ENCODE measurements at regions not wholly inside any gene's neighbourhood (a gene's known extent, or its start where the extent isn't known, plus 50 kb on each side); places are given as distances from the start of the nearest gene placed in this dataset.

DNA sequence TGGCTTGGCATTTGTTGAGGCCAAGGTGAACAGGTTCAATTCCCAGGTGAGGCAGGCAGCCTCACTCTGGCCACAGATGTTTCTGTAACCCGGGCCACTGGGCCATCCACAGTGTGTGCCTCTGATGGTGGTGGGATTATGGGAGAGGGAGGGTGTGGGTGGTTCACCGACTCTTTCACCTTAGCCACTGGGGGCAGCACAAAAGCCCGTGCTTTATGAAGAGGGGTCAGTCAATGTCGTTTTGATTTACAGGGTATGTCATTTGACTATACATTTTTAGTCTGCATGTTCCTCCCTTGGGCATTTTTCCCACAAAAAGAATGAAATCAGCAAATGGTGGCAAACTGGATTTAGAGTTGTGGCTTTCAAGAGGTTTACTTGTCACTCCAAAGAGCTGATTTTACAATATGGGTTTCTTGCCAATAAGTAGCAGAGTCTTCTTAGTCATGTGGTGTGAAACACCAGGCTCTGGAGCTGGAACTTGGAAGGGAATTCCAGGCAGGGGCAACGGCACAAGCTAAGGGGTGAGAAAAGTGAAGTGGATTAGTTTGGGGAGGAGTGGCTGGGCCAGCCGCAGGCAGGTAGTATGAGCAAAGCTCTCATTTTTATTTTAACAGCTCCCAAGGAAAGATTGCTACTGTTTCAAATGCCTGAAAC lies 217.8 kb upstream of the ZBED5 start:
- Mint-ChIP-seq H3K36me3 (no peaks in the 10 kb centered on the region), H3K4me3 (no peak overlapping the region), H3K9me3 (no peaks in the 10 kb centered on the region), H3K27me3 (peaks cover 2% of the 10 kb centered on the region), H3K27ac (no peak overlapping the region), H3K4me1 (no peaks in the 10 kb centered on the region)
- DNase-seq (no peak), ATAC-seq (ENCODE audit: low read depth) (no peak)
- POLR2A ChIA-PET, result no interaction called here

GRCh38 chr11:11074686-11075335 lies 217.0 kb upstream of the ZBED5 start:
- DNase-seq (no peak), ATAC-seq (ENCODE audit: low read depth) (no peak)
- Mint-ChIP-seq H3K27me3 (peaks cover 2% of the 10 kb centered on the region), H3K36me3 (no peaks in the 10 kb centered on the region), H3K9me3 (no peaks in the 10 kb centered on the region), H3K27ac (no peak overlapping the region), H3K4me3 (no peak overlapping the region), H3K4me1 (no peaks in the 10 kb centered on the region)
- POLR2A ChIA-PET, result no interaction called here

DNA sequence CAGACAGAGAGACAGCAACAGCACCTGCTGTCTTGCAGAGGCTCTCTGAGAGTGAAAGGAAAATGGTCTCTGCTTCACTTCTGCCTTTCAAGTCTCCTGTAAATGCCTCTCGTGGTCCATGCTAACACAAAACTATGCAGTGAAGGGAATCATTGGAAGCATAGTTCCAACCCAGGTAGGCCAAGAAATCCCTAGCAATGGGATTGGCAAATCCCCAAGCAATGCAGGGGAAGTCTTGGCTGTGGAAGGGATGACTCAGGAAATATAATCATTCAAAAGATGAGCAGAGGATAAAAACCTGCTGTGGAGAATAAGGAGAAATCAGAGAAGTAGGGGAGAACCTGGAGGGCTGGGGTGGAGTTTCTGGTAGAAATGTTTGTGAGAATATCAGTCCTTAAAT lies 216.1 kb upstream of the ZBED5 start:
- H3K4me1 Mint-ChIP-seq, result no peaks in the 10 kb centered on the region
- POLR2A ChIA-PET, result no interaction called here
- H3K9me3 Mint-ChIP-seq, result no peaks in the 10 kb centered on the region
- no peak overlapping the region for H3K4me3 Mint-ChIP-seq
- H3K36me3 Mint-ChIP-seq, result no peaks in the 10 kb centered on the region
- peaks cover 4% of the 10 kb centered on the region for H3K27me3 Mint-ChIP-seq
- no peak for DNase-seq
- no peak for ATAC-seq (ENCODE audit: low read depth)
- H3K27ac Mint-ChIP-seq, result no peak overlapping the region

GRCh38 chr11:11072067-11072466 lies 214.2 kb upstream of the ZBED5 start:
- ATAC-seq (ENCODE audit: low read depth), result no peak
- POLR2A ChIA-PET, result no interaction called here
- H3K4me3 Mint-ChIP-seq, result no peak overlapping the region
- peaks cover 4% of the 10 kb centered on the region for H3K27me3 Mint-ChIP-seq
- no peak overlapping the region for H3K27ac Mint-ChIP-seq
- no peaks in the 10 kb centered on the region for H3K4me1 Mint-ChIP-seq
- H3K36me3 Mint-ChIP-seq, result no peaks in the 10 kb centered on the region
- no peak for DNase-seq
- H3K9me3 Mint-ChIP-seq, result no peaks in the 10 kb centered on the region

DNA sequence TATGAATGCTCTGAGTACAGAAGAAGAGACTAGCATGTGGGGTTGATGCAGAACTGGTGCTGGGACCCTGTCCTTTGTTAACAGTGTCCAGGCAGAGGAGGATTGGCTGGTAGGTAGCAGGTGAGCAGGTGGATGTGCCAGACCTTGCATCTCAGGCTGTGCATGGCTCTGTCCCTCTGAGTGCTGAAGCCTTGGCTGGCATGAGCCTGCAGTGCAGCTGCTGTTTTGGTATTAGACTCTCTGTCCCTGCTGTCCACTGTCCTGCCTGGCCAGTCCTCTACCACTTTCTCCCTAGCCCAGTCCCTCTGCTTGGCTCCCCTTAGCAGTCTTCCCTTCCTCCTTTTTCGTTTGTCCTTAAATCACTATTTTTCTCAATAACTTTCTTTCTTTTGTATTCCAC lies 213.6 kb upstream of the ZBED5 start:
- H3K4me1 Mint-ChIP-seq, result no peaks in the 10 kb centered on the region
- no peaks in the 10 kb centered on the region for H3K36me3 Mint-ChIP-seq
- peaks cover 1% of the 10 kb centered on the region for H3K27me3 Mint-ChIP-seq
- H3K9me3 Mint-ChIP-seq, result no peaks in the 10 kb centered on the region
- DNase-seq (no peak), ATAC-seq (ENCODE audit: low read depth) (no peak)
- H3K4me3 Mint-ChIP-seq, result no peak overlapping the region
- POLR2A ChIA-PET, result no interaction called here
- H3K27ac Mint-ChIP-seq, result no peak overlapping the region

DNA sequence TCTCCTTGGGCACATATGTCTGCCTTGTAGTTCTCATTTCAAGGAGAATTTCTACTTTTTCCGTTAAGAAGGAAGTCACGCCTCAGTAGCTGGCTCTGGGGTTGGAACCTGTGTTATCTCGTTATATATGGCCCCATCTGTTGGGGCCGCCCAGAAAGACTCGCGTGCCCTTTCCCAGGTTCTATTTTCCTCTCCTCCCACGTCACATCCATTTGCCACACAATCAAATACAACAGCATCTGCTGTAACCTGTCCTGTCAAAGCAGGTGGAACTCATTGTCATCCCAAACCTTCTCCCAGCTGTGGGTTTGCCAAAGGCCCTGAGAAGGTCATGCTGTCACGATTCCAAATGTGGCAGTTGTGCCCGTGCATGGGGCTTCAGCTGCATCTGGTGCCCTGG lies 213.1 kb upstream of the ZBED5 start:
- Mint-ChIP-seq H3K4me1 (no peaks in the 10 kb centered on the region), H3K27me3 (peaks cover 1% of the 10 kb centered on the region), H3K36me3 (no peaks in the 10 kb centered on the region), H3K27ac (no peak overlapping the region), H3K9me3 (no peaks in the 10 kb centered on the region), H3K4me3 (no peak overlapping the region)
- DNase-seq (no peak), ATAC-seq (ENCODE audit: low read depth) (no peak)
- POLR2A ChIA-PET, result no interaction called here

- Mint-ChIP-seq H3K9me3 (no peaks in the 10 kb centered on the region), H3K27ac (no peak overlapping the region), H3K27me3 (peaks cover 1% of the 10 kb centered on the region), H3K4me3 (no peak overlapping the region), H3K36me3 (no peaks in the 10 kb centered on the region), H3K4me1 (no peaks in the 10 kb centered on the region)
- DNase-seq (no peak), ATAC-seq (ENCODE audit: low read depth) (no peak)
- POLR2A ChIA-PET, result no interaction called here
Observed at GRCh38 chr11:11069841-11070835, 212.3 kb upstream of the ZBED5 start.

GRCh38 chr11:11068113-11068512 lies 210.3 kb upstream of the ZBED5 start:
- no peak overlapping the region for H3K27ac Mint-ChIP-seq
- DNase-seq (no peak), ATAC-seq (ENCODE audit: low read depth) (no peak)
- peaks cover 1% of the 10 kb centered on the region for H3K27me3 Mint-ChIP-seq
- POLR2A ChIA-PET, result no interaction called here
- H3K9me3 Mint-ChIP-seq, result no peaks in the 10 kb centered on the region
- H3K4me3 Mint-ChIP-seq, result no peak overlapping the region
- no peaks in the 10 kb centered on the region for H3K4me1 Mint-ChIP-seq
- H3K36me3 Mint-ChIP-seq, result no peaks in the 10 kb centered on the region

- POLR2A ChIA-PET, result no interaction called here
- H3K27me3 Mint-ChIP-seq, result peaks cover 1% of the 10 kb centered on the region
- ATAC-seq (ENCODE audit: low read depth), result no peak
- no peaks in the 10 kb centered on the region for H3K9me3 Mint-ChIP-seq
- H3K4me3 Mint-ChIP-seq, result no peak overlapping the region
- no peaks in the 10 kb centered on the region for H3K4me1 Mint-ChIP-seq
- no peaks in the 10 kb centered on the region for H3K36me3 Mint-ChIP-seq
- DNase-seq, result no peak
- no peak overlapping the region for H3K27ac Mint-ChIP-seq
Observed at GRCh38 chr11:11065396-11065795, 207.5 kb upstream of the ZBED5 start.

- POLR2A ChIA-PET, result no interaction called here
- H3K27me3 Mint-ChIP-seq, result peaks cover 2% of the 10 kb centered on the region
- DNase-seq, result no peak
Observed at GRCh38 chr11:11057472-11057854, 199.6 kb upstream of the ZBED5 start.

DNA sequence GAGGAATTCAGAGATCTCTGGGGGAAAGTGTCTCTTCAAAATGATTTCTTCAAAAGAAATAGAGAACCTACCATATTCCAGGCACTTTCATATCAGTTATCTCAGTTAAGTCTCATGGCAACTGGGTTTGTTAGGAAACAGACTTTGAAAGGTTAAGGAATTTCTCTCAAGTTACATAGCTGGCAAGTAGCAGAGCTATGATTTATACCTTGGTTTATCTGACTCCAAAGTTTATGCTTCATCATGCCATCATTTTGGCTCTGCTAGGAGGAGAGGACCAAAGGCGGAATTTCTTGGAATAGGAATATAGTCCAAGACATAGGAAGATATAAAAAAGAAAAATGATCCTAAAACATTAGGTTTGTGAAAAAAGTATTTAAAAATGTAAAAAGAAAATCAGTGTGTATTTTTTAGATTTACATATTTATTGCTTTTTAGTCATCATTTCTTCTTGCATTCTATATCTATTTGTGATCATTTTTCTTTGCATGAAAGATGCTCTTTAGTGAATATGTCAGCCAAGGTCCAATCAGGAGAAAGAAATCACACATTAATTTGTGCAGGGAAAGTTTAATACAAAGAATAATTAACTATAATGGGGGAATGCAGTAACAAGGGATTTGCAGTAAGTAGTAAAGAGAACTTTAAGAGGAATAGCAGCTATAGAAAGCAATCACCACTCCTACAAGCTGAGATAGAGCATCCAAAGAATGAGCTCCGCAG lies 199.1 kb upstream of the ZBED5 start:
- Mint-ChIP-seq H3K9me3 (peaks cover 15% of the 10 kb centered on the region), H3K27ac (no peak overlapping the region), H3K27me3 (peaks cover 2% of the 10 kb centered on the region), H3K36me3 (no peaks in the 10 kb centered on the region), H3K4me3 (no peak overlapping the region), H3K4me1 (no peaks in the 10 kb centered on the region)
- POLR2A ChIA-PET, result no interaction called here
- DNase-seq, result no peak
- no peak for ATAC-seq (ENCODE audit: low read depth)

More at GRCh38 chr11:11057472-11057854, 199.6 kb upstream of the ZBED5 start:
- Mint-ChIP-seq H3K4me3 (no peak overlapping the region), H3K27ac (no peak overlapping the region), H3K4me1 (no peaks in the 10 kb centered on the region), H3K9me3 (peaks cover 14% of the 10 kb centered on the region), H3K36me3 (no peaks in the 10 kb centered on the region)
- no peak for ATAC-seq (ENCODE audit: low read depth)

DNA sequence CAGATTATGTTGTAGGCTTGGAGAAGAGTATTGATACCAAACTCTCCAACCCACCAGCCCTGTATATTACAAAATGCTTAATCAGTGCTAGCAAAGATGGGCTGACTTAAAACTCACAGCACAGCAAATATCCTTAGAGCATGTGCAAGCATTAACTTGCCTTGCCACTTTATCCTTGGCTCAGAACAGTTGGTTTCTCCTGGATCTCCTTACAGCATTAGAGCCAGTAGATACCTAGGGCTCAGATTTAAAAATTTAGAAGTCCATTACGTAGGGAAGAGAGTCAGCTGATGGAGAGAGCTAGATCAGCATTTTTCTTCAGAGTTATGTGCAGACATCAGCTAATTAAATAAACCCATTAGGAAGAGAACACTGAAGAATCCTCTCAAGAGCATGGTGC lies 198.5 kb upstream of the ZBED5 start:
- Mint-ChIP-seq H3K4me3 (no peak overlapping the region), H3K27ac (no peak overlapping the region), H3K4me1 (no peaks in the 10 kb centered on the region), H3K9me3 (peaks cover 15% of the 10 kb centered on the region), H3K36me3 (no peaks in the 10 kb centered on the region), H3K27me3 (peaks cover 2% of the 10 kb centered on the region)
- ATAC-seq (ENCODE audit: low read depth) (no peak), DNase-seq (no peak)
- POLR2A ChIA-PET, result no interaction called here

- Mint-ChIP-seq H3K4me1 (no peaks in the 10 kb centered on the region), H3K27me3 (peaks cover 2% of the 10 kb centered on the region), H3K27ac (no peak overlapping the region), H3K36me3 (no peaks in the 10 kb centered on the region), H3K4me3 (no peak overlapping the region), H3K9me3 (peaks cover 3% of the 10 kb centered on the region)
- DNase-seq, result no peak
- ATAC-seq (ENCODE audit: low read depth), result no peak
- POLR2A ChIA-PET, result no interaction called here
Observed at GRCh38 chr11:11047851-11048610, 190.2 kb upstream of the ZBED5 start.
